Astrocyte of the cerebellum (primary cell): ENCODE measurements at regions not wholly inside any gene's neighbourhood (a gene's known extent, or its start where the extent isn't known, plus 50 kb on each side); places are given as distances from the start of the nearest gene placed in this dataset.

Experiments used
- DNase-seq: peaks from one replicate; pipeline ENCODE4 v3.0.0-alpha.2; 2011; ENCODE audit warnings: low read depth
- H3K4me3 ChIP-seq: 2 replicates; pipeline ENCODE4 v1.5.1; 2011; ENCODE audit warnings: mild to moderate bottlenecking, low read depth, low read length, moderate library complexity
- CTCF ChIP-seq: IDR thresholded peaks from 2 replicates; pipeline ENCODE4 v1.5.1; 2012; ENCODE audit warnings: low read length, low read depth, moderate library complexity, mild to moderate bottlenecking; ENCODE audit errors: missing control alignments
- in situ Hi-C: cut with HindIII; loops from 2 replicates; pipeline ENCODE4 v1.10.0; 2017; ENCODE audit warnings: low sequenced_read_pairs

GRCh38 chr1:9179463-9180110 lies 50.7 kb upstream of the GPR157 start:
- H3K4me3 ChIP-seq, result peak overlapping the region; percentile 71
- no peak for TF ChIP-seq CTCF
- no peak for DNase-seq
- in situ Hi-C loops, result no loop called here

GRCh38 chr1:9180111-9180819 lies 51.4 kb upstream of the GPR157 start:
- TF ChIP-seq CTCF, result no peak
- no peak for DNase-seq
- peak overlapping the region; percentile 71 for H3K4me3 ChIP-seq
- in situ Hi-C loops, result no loop called here

GRCh38 chr1:9181176-9181906 lies 52.4 kb upstream of the GPR157 start:
- peak overlapping the region; percentile 71 for H3K4me3 ChIP-seq
- in situ Hi-C loops, result no loop called here
- no peak for DNase-seq
- TF ChIP-seq CTCF, result peak; percentile 95

GRCh38 chr1:9181990-9182783 lies 52.4 kb upstream of the H6PD start:
- DNase-seq, result no peak
- peak overlapping the region; percentile 71 for H3K4me3 ChIP-seq
- TF ChIP-seq CTCF, result no peak
- in situ Hi-C loops, result no loop called here

- H3K4me3 ChIP-seq, result peak overlapping the region; percentile 71
- no peak for DNase-seq
- in situ Hi-C loops, result no loop called here
- TF ChIP-seq CTCF, result no peak
Measured at GRCh38 chr1:9182784-9183257, 51.8 kb upstream of the H6PD start.

GRCh38 chr1:9183441-9183840 lies 51.1 kb upstream of the H6PD start:
- no peak for DNase-seq
- in situ Hi-C loops, result no loop called here
- no peak for TF ChIP-seq CTCF
- peak overlapping the region; percentile 71 for H3K4me3 ChIP-seq
